HUES48 (cell line): ENCODE measurements at regions not wholly inside any gene's neighbourhood (a gene's known extent, or its start where the extent isn't known, plus 50 kb on each side); places are given as distances from the start of the nearest gene placed in this dataset.
"Not testable (repeated sequence)": the region's sequence is repeated elsewhere in the genome, so short reads cannot be mapped to it uniquely, and the experiment has no call there.

ENCODE experiments used
- H3K27ac ChIP-seq: one replicate; pipeline ENCODE4 v1.7.0; 2013; ENCODE audit warnings: low read depth, low read length, inconsistent platforms
- H3K27me3 ChIP-seq: 2 replicates; pipeline ENCODE4 v1.6.1; 2013; ENCODE audit warnings: mild to moderate bottlenecking, low read length; ENCODE audit not compliant: control insufficient read depth, insufficient read depth
- H3K36me3 ChIP-seq: 2 replicates; pipeline ENCODE4 v1.6.1; 2013; ENCODE audit warnings: low read length; ENCODE audit not compliant: control insufficient read depth, insufficient read depth
- H3K4me1 ChIP-seq: 2 replicates; pipeline ENCODE4 v1.6.1; 2013; ENCODE audit warnings: mild to moderate bottlenecking, low read length; ENCODE audit not compliant: control insufficient read depth, insufficient read depth
- H3K4me3 ChIP-seq: 2 replicates; pipeline ENCODE4 v1.5.1; 2013; ENCODE audit warnings: mild to moderate bottlenecking, low read depth, low read length
- H3K9ac ChIP-seq: 2 replicates; pipeline ENCODE4 v1.6.1; 2013; ENCODE audit warnings: mild to moderate bottlenecking, low read depth, low read length, moderate library complexity
- H3K9me3 ChIP-seq: 2 replicates; pipeline ENCODE4 v1.6.1; 2013; ENCODE audit warnings: low read length; ENCODE audit not compliant: control insufficient read depth, insufficient read depth

DNA sequence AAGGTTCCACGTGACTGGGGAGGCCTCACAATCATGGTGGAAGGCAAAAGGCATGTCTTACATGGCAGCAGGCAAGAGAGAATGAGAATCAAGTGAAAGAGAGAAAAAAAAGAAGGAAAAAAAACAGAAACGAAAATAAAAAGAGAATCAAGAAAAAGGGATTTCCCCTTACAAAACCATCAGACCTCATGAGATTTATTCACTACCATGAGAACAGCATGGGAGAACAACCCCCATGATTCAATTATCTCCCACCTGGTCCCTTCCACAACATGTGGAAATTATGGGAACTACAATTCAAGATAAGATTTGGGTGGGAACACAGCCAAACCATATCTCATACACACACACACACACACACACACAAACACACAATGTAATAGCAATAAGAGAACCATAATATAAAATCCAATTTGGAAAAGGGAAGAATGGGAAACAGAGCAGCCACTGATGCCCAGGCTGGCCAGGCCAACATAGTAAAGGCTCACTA is 90.6 kb upstream of the C1QTNF7 start:
- not testable (repeated sequence) for H3K4me3 ChIP-seq, H3K27ac ChIP-seq, H3K27me3 ChIP-seq, H3K9ac ChIP-seq, H3K9me3 ChIP-seq, H3K36me3 ChIP-seq, H3K4me1 ChIP-seq

DNA sequence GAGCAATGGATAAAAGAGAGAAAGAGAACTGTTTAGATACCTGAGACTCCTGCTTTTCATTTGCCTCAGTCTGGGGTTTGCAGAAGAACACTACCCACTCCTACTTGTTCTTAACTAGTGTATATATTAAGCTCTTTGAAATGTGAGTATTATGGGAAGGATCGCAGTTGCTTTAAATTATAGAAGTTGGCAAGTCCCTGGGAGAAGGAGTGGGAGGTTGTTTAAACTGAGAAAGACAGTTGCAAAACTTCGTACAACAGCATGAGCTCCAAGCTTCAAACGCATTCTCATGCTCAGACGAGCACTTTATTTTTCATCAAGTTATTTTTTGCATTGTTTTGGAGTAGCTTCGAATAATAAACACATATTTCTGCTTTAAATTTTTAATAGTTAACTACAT is 88.1 kb upstream of the C1QTNF7 start:
- Histone ChIP-seq H3K9me3 (no peaks in the 10 kb centered on the region), H3K4me3 (no peak overlapping the region), H3K36me3 (no peaks in the 10 kb centered on the region), H3K27ac (no peak overlapping the region), H3K4me1 (peaks cover 5% of the 10 kb centered on the region; the same call in 1 of the 2 replicates), H3K9ac (no peak overlapping the region), H3K27me3 (no peaks in the 10 kb centered on the region)

DNA sequence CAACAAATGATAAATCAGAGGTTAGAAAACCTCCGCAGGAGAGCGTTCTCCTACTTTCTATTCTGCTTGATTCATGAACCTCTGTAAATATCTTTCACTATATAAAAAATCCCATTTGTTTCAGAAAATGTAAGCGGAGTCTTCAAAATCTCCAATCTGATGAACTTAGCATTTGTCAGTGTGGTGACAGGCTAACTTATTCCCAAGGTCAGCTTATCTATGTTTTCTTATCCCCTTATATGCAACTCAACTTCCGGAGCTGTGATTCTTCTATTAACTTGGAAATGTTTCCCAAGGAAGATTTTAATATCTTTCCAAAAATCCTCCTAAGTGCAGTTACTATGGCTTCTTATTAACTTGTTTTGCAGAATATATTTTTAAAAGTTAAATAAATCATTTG is 87.5 kb upstream of the C1QTNF7 start:
- Histone ChIP-seq H3K27me3 (no peaks in the 10 kb centered on the region), H3K4me3 (no peak overlapping the region), H3K27ac (no peak overlapping the region), H3K9ac (no peak overlapping the region), H3K4me1 (peaks cover 9% of the 10 kb centered on the region), H3K36me3 (no peaks in the 10 kb centered on the region), H3K9me3 (no peaks in the 10 kb centered on the region)

DNA sequence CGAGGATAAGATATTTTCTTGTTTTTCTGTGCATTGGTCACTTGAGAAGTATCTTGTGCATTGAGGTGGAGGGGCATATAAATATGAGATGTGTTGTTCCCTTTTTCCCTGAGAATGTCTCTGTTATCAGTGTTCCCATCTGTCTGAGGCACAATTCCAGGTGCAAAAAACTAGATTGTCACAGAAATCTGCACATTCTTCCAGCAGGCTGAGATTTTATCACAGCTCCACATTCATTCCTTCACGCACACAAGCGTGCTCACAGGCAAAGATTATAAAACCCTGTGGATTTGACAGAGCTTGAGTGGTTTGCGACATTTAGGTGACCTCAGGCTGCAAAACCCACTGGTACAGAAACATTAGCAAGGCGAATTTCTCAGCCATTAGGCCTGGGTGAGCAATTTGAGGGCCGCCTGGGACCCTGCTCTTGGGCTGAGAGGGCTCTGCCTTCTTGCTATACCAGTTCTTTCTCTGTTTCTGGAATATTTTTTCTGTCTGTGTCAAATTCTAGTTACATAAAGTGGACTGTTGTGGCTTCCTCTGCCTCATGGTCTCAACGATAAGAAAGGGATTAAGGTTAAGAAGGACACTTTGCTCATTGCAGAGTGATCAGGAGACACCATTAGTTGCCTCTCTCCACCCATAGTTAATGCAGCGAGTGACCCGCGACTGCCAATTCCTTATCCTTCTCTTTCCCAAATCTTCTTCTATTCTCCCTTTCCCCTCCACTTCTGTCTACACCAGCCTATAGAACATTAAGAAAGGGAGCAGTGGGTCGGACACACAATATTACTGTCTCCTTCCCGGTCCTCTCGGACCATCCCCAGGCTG is 86.7 kb upstream of the C1QTNF7 start:
- H3K27ac ChIP-seq = no peak overlapping the region
- H3K4me1 ChIP-seq = peaks cover 13% of the 10 kb centered on the region
- no peak overlapping the region for H3K9ac ChIP-seq
- no peaks in the 10 kb centered on the region for H3K9me3 ChIP-seq
- H3K27me3 ChIP-seq = no peaks in the 10 kb centered on the region
- no peak overlapping the region for H3K4me3 ChIP-seq
- H3K36me3 ChIP-seq = no peaks in the 10 kb centered on the region

DNA sequence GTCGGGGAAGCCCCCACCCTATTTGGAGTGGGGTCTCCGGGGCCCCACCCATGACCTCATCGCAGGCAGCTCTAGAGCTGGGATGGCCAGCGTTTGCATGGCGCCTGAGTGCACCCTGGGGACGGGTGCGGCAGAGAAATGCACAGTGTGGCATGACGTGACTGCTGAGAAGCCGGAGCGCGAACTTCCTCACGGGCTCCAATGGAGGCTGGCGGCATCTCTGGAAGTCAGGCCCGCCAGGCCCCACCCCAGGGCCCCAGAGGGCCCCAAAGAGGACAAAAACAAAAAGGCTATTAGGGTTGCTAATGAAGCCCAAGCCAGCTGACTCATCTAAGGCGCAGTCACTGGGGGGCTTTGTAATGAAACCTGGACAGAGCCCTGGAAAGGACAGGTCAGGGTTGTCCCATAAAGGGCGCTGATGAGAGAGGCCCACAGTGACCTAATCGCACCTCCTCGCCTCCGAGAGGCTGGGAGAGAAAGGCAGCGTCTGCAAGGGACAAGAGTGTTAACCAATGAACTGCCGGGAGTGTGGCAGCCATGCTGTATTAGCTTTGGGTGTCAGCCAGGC is 86.0 kb upstream of the C1QTNF7 start:
- H3K36me3 ChIP-seq = no peaks in the 10 kb centered on the region
- no peak overlapping the region for H3K4me3 ChIP-seq
- H3K4me1 ChIP-seq = peaks cover 8% of the 10 kb centered on the region
- no peaks in the 10 kb centered on the region for H3K27me3 ChIP-seq
- no peak overlapping the region for H3K9ac ChIP-seq
- no peaks in the 10 kb centered on the region for H3K9me3 ChIP-seq
- H3K27ac ChIP-seq = no peak overlapping the region

DNA sequence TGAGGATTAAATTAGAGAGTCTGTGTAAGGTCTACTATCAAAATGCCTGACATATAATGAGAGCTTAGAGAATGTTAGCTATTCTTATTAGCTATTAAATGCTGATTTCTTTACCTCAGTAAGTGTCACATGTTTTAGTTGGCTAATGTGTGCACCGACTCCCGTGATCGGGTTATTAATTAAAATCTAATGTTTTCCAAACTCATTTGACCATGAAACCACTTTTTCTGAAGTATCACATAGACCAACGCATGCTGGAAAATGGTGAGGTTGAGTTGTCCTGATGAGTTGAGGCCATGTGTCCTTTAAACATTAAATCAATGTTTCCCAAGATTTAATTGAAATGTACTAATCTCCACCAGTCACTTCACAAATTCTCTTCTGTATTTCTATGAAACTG is 84.8 kb upstream of the C1QTNF7 start:
- H3K36me3 ChIP-seq = no peaks in the 10 kb centered on the region
- H3K4me3 ChIP-seq = no peak overlapping the region
- no peak overlapping the region for H3K27ac ChIP-seq
- H3K9ac ChIP-seq = no peak overlapping the region
- H3K9me3 ChIP-seq = no peaks in the 10 kb centered on the region
- peaks cover 8% of the 10 kb centered on the region for H3K4me1 ChIP-seq
- no peaks in the 10 kb centered on the region for H3K27me3 ChIP-seq

DNA sequence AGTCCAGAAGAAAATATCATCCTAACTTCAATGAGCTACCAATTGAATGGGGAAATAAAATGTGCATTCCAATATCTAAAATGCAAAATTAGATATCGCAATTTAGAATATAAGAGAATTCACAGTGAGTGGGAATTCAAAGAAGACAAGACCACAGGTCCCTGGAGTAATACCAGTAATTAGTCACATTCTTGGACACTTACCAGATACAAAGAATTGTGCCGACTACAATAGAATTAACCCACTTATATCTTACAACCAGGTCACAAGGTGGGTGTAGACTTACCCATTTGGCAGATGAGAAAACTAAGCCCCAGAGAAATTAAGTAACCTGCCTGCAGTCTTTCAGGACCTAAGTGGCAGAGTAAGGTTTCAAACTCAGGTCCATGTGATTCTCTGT is 84.3 kb upstream of the C1QTNF7 start:
- Histone ChIP-seq H3K4me1 (peaks cover 8% of the 10 kb centered on the region), H3K36me3 (no peaks in the 10 kb centered on the region), H3K4me3 (no peak overlapping the region), H3K27me3 (no peaks in the 10 kb centered on the region), H3K9ac (no peak overlapping the region), H3K9me3 (no peaks in the 10 kb centered on the region), H3K27ac (no peak overlapping the region)

DNA sequence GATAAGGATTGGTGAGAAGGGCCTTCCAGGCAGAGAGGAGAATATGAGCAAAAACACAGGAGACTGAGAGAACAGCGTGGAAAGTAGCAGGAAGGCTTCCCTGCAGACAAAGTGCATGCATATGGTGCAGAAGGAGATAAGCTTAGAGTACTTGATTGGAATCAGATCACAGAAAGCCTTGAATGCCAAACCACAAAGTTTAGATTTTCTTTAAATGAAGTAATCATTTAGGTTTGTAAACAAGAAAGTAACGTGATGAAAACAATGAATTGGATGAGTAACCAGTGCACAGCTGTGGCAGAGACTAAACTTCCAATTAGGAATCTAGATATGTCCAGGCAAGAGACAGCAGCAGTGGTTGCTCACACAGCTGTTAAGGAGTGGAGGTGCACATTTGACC is 83.8 kb upstream of the C1QTNF7 start:
- Histone ChIP-seq H3K27ac (no peak overlapping the region), H3K9me3 (no peaks in the 10 kb centered on the region), H3K9ac (no peak overlapping the region), H3K27me3 (no peaks in the 10 kb centered on the region), H3K4me3 (no peak overlapping the region), H3K4me1 (peaks cover 8% of the 10 kb centered on the region), H3K36me3 (no peaks in the 10 kb centered on the region)

DNA sequence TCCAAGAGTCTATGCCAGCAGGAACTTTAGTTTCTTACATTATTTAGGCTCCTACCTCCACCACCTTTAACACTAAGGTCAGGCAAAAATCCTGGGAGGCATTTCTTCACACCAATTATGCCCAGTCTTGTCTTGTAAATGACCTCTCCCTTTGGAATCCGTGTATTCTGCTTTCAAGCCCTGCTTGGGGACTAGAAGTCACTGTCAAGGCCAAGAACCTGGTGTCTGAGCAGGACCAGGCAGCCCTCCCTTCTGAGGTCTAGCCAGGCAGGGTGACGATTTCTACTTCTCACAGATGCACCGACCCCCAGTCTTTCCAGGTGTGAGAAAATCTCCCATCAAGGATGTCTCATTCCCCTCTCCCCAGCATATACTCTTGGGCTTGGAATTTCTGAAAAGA is 82.7 kb upstream of the C1QTNF7 start:
- Histone ChIP-seq H3K9ac (no peak overlapping the region), H3K9me3 (no peaks in the 10 kb centered on the region), H3K27ac (no peak overlapping the region), H3K36me3 (no peaks in the 10 kb centered on the region), H3K4me1 (peaks cover 8% of the 10 kb centered on the region), H3K27me3 (no peaks in the 10 kb centered on the region), H3K4me3 (no peak overlapping the region)

DNA sequence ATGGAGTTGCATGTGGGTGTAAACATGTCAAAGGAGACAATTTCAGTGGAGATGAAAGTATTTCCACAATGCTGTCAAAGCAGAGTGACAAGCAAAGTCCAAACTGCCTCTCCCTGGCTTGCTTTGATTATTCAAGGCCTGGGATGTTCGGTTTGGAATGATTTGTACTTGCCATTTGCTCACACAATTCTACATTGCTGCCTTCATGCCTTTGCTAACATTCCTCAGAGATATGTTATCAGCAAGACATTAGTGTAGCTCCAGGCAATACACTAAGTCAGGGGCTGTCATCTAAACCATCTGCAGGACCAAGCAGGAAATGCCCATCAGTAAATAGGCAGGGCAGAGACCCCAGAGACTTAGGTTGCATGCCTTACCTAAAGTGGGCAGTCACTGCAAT is 79.6 kb upstream of the C1QTNF7 start:
- no peaks in the 10 kb centered on the region for H3K9me3 ChIP-seq
- H3K4me3 ChIP-seq = no peak overlapping the region
- peaks cover 8% of the 10 kb centered on the region for H3K4me1 ChIP-seq
- H3K36me3 ChIP-seq = no peaks in the 10 kb centered on the region
- H3K27ac ChIP-seq = no peak overlapping the region
- H3K9ac ChIP-seq = no peak overlapping the region
- no peaks in the 10 kb centered on the region for H3K27me3 ChIP-seq

DNA sequence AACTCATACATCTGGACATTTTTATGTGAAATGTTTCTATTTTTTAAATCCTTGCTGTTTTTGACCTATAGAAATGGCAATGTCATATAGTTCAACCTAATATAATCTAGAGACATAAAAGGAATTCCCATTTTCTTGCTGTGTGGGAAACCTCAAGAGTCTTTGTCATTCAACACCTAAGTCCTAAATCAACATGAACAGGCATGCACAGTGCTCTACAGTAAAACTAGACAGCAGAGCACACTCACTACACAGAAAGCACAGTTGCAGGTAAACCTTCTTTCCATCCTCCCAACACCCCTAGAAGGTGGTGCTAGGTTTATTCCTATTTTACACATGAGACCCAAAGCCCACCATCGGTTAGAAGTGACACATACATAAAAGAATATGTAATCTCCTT is 79.1 kb upstream of the C1QTNF7 start:
- H3K9me3 ChIP-seq = no peaks in the 10 kb centered on the region
- H3K4me3 ChIP-seq = no peak overlapping the region
- no peak overlapping the region for H3K9ac ChIP-seq
- no peak overlapping the region for H3K27ac ChIP-seq
- peaks cover 8% of the 10 kb centered on the region for H3K4me1 ChIP-seq
- no peaks in the 10 kb centered on the region for H3K27me3 ChIP-seq
- no peaks in the 10 kb centered on the region for H3K36me3 ChIP-seq
